ENCODE measurements at regions not wholly inside any gene's neighbourhood (a gene's known extent, or its start where the extent isn't known, plus 50 kb on each side); places are given as distances from the start of the nearest gene placed in this dataset.

GRCh38 chr3:3334491-3334890 lies 155.0 kb upstream of the CRBN start:
- no peak overlapping the region for H3K27ac ChIP-seq (ENCODE audit: low read length)
- TF ChIP-seq EZH2phosphoT487 (IDR thresholded peaks at IDR 0.05; ENCODE audit: low read depth) (no peak), CTCF (IDR thresholded peaks at IDR 0.05; ENCODE audit: low read depth, low read length) (no peak)
- no peaks in the 10 kb centered on the region for H3K9me3 ChIP-seq (ENCODE audit: insufficient read depth, low read length)
- H3K36me3 ChIP-seq (replicated peaks; ENCODE audit: low read depth, low read length) = no peaks in the 10 kb centered on the region
- no peak overlapping the region for H3K4me3 ChIP-seq (ENCODE audit: low read length)
- H3K27me3 ChIP-seq (ENCODE audit: low read depth, low read length) = no peaks in the 10 kb centered on the region
- no peak overlapping the region for H3K9ac ChIP-seq (ENCODE audit: low read length)
- no peak overlapping the region for H2AFZ ChIP-seq (ENCODE audit: low read depth, low read length)
- no peak overlapping the region for H3K4me2 ChIP-seq (ENCODE audit: low read length)
- H3K79me2 ChIP-seq (ENCODE audit: low read length) = no peaks in the 10 kb centered on the region
- H4K20me1 ChIP-seq (ENCODE audit: insufficient read depth, low read length) = no peaks in the 10 kb centered on the region
- H3K4me1 ChIP-seq (ENCODE audit: low read length) = no peaks in the 10 kb centered on the region

- H3K4me1 ChIP-seq (ENCODE audit: low read length) = no peaks in the 10 kb centered on the region
- H3K27ac ChIP-seq (ENCODE audit: low read length) = no peak overlapping the region
- H3K4me2 ChIP-seq (ENCODE audit: low read length) = no peak overlapping the region
- H2AFZ ChIP-seq (ENCODE audit: low read depth, low read length) = no peak overlapping the region
- no peaks in the 10 kb centered on the region for H3K27me3 ChIP-seq (ENCODE audit: low read depth, low read length)
- no peaks in the 10 kb centered on the region for H3K9me3 ChIP-seq (ENCODE audit: insufficient read depth, low read length)
- H4K20me1 ChIP-seq (ENCODE audit: insufficient read depth, low read length) = no peaks in the 10 kb centered on the region
- no peaks in the 10 kb centered on the region for H3K79me2 ChIP-seq (ENCODE audit: low read length)
- no peaks in the 10 kb centered on the region for H3K36me3 ChIP-seq (replicated peaks; ENCODE audit: low read depth, low read length)
- TF ChIP-seq CTCF (IDR thresholded peaks at IDR 0.05; ENCODE audit: low read depth, low read length) (no peak), EZH2phosphoT487 (IDR thresholded peaks at IDR 0.05; ENCODE audit: low read depth) (no peak)
- no peak overlapping the region for H3K9ac ChIP-seq (ENCODE audit: low read length)
- H3K4me3 ChIP-seq (ENCODE audit: low read length) = no peak overlapping the region
Measured at GRCh38 chr3:3333571-3333970, 154.1 kb upstream of the CRBN start.

- H3K4me1 ChIP-seq (ENCODE audit: low read length) = no peaks in the 10 kb centered on the region
- H3K4me3 ChIP-seq (ENCODE audit: low read length) = no peak overlapping the region
- no peaks in the 10 kb centered on the region for H3K9me3 ChIP-seq (ENCODE audit: insufficient read depth, low read length)
- H4K20me1 ChIP-seq (ENCODE audit: insufficient read depth, low read length) = no peaks in the 10 kb centered on the region
- TF ChIP-seq EZH2phosphoT487 (IDR thresholded peaks at IDR 0.05; ENCODE audit: low read depth) (no peak), CTCF (IDR thresholded peaks at IDR 0.05; ENCODE audit: low read depth, low read length) (no peak)
- H2AFZ ChIP-seq (ENCODE audit: low read depth, low read length) = no peak overlapping the region
- H3K27ac ChIP-seq (ENCODE audit: low read length) = no peak overlapping the region
- H3K9ac ChIP-seq (ENCODE audit: low read length) = no peak overlapping the region
- H3K27me3 ChIP-seq (ENCODE audit: low read depth, low read length) = peaks cover 5% of the 10 kb centered on the region; the same call in 1 of the 2 replicates
- no peak overlapping the region for H3K4me2 ChIP-seq (ENCODE audit: low read length)
- H3K36me3 ChIP-seq (replicated peaks; ENCODE audit: low read depth, low read length) = no peaks in the 10 kb centered on the region
- no peaks in the 10 kb centered on the region for H3K79me2 ChIP-seq (ENCODE audit: low read length)
Measured at GRCh38 chr3:3316521-3316920, 137.0 kb upstream of the CRBN start.

GRCh38 chr3:3315846-3316245 lies 136.4 kb upstream of the CRBN start:
- Histone ChIP-seq H3K4me1 (ENCODE audit: low read length) (no peaks in the 10 kb centered on the region), H3K9me3 (ENCODE audit: insufficient read depth, low read length) (no peaks in the 10 kb centered on the region), H3K27ac (ENCODE audit: low read length) (no peak overlapping the region), H3K4me3 (ENCODE audit: low read length) (no peak overlapping the region), H3K79me2 (ENCODE audit: low read length) (no peaks in the 10 kb centered on the region), H4K20me1 (ENCODE audit: insufficient read depth, low read length) (no peaks in the 10 kb centered on the region), H3K9ac (ENCODE audit: low read length) (no peak overlapping the region), H3K36me3 (replicated peaks; ENCODE audit: low read depth, low read length) (no peaks in the 10 kb centered on the region), H2AFZ (ENCODE audit: low read depth, low read length) (no peak overlapping the region), H3K27me3 (ENCODE audit: low read depth, low read length) (peaks cover 5% of the 10 kb centered on the region; the same call in 1 of the 2 replicates), H3K4me2 (ENCODE audit: low read length) (no peak overlapping the region)
- TF ChIP-seq CTCF (IDR thresholded peaks at IDR 0.05; ENCODE audit: low read depth, low read length) = no peak
- no peak for TF ChIP-seq EZH2phosphoT487 (IDR thresholded peaks at IDR 0.05; ENCODE audit: low read depth)
